ENCODE measurements at regions not wholly inside any gene's neighbourhood (a gene's known extent, or its start where the extent isn't known, plus 50 kb on each side); places are given as distances from the start of the nearest gene placed in this dataset.

DNA sequence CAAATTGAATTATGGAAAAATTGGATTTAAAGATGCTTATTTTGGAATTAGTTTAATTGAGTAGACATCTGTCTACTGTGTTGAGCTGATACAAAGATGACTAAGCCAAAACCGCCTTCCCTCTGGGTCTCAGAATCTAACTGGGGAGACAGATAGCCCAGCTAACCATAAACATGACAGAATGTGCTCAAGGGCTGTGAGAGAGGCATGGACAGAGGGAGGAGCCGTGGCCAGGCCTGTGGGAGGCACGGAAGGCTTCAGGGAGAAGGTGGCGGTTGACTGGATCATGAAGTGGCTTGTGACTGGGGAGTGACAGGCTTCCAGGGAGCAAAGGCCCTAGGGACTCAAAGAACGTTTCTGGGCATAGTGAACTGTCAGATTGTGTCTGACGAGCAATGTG is 74.6 kb downstream of the DACT1 start:
- no peak overlapping the region for H3K4me2 ChIP-seq
- peaks cover 11% of the 10 kb centered on the region for H3K4me1 ChIP-seq
- H4K20me1 ChIP-seq: no peaks in the 10 kb centered on the region
- no peak overlapping the region for H3K9ac ChIP-seq
- H3K27ac ChIP-seq: no peak overlapping the region
- H3K4me3 ChIP-seq: no peak overlapping the region
- TF ChIP-seq Cebpa-rat (IDR thresholded peaks at IDR 0.05): no peak
- no peaks in the 10 kb centered on the region for H3K27me3 ChIP-seq
- H3K9me3 ChIP-seq: no peaks in the 10 kb centered on the region
- H3K36me3 ChIP-seq: no peaks in the 10 kb centered on the region

- no peak overlapping the region for H3K9ac ChIP-seq
- H3K4me2 ChIP-seq: no peak overlapping the region
- no peaks in the 10 kb centered on the region for H4K20me1 ChIP-seq
- H3K4me3 ChIP-seq: no peak overlapping the region
- H3K36me3 ChIP-seq: no peaks in the 10 kb centered on the region
- no peak overlapping the region for H3K27ac ChIP-seq
- no peaks in the 10 kb centered on the region for H3K27me3 ChIP-seq
- H3K9me3 ChIP-seq: no peaks in the 10 kb centered on the region
- peaks cover 14% of the 10 kb centered on the region for H3K4me1 ChIP-seq
- no peak for TF ChIP-seq Cebpa-rat (IDR thresholded peaks at IDR 0.05)
Measured at GRCh38 chr14:58713677-58714076, 75.9 kb downstream of the DACT1 start.

GRCh38 chr14:58716706-58717105 is 78.9 kb downstream of the DACT1 start:
- Histone ChIP-seq H3K36me3 (no peaks in the 10 kb centered on the region), H3K4me2 (no peak overlapping the region; the same call in 1 of the 2 replicates), H3K4me1 (peaks cover 18% of the 10 kb centered on the region), H3K9me3 (no peaks in the 10 kb centered on the region), H3K27me3 (no peaks in the 10 kb centered on the region), H3K9ac (no peak overlapping the region), H3K4me3 (no peak overlapping the region), H4K20me1 (no peaks in the 10 kb centered on the region), H3K27ac (no peak overlapping the region)
- no peak for TF ChIP-seq Cebpa-rat (IDR thresholded peaks at IDR 0.05)

- Histone ChIP-seq H3K27ac (no peak overlapping the region), H3K4me3 (no peak overlapping the region), H4K20me1 (no peaks in the 10 kb centered on the region), H3K9ac (no peak overlapping the region), H3K27me3 (no peaks in the 10 kb centered on the region), H3K4me1 (peaks cover 18% of the 10 kb centered on the region), H3K9me3 (no peaks in the 10 kb centered on the region), H3K4me2 (no peak overlapping the region), H3K36me3 (no peaks in the 10 kb centered on the region)
- TF ChIP-seq Cebpa-rat (IDR thresholded peaks at IDR 0.05): no peak
Measured at GRCh38 chr14:58717211-58717610, 79.4 kb downstream of the DACT1 start.

GRCh38 chr14:58717813-58718212 is 80.1 kb downstream of the DACT1 start:
- no peaks in the 10 kb centered on the region for H3K9me3 ChIP-seq
- no peaks in the 10 kb centered on the region for H3K36me3 ChIP-seq
- peaks cover 18% of the 10 kb centered on the region for H3K4me1 ChIP-seq
- H3K27ac ChIP-seq: no peak overlapping the region
- no peak overlapping the region for H3K4me3 ChIP-seq
- no peak for TF ChIP-seq Cebpa-rat (IDR thresholded peaks at IDR 0.05)
- H3K27me3 ChIP-seq: no peaks in the 10 kb centered on the region
- no peaks in the 10 kb centered on the region for H4K20me1 ChIP-seq
- H3K9ac ChIP-seq: no peak overlapping the region
- H3K4me2 ChIP-seq: no peak overlapping the region

GRCh38 chr14:58718226-58719205 is 80.8 kb downstream of the DACT1 start:
- H3K9me3 ChIP-seq: no peaks in the 10 kb centered on the region
- no peaks in the 10 kb centered on the region for H3K36me3 ChIP-seq
- H3K27me3 ChIP-seq: no peaks in the 10 kb centered on the region
- no peak overlapping the region for H3K9ac ChIP-seq
- no peak for TF ChIP-seq Cebpa-rat (IDR thresholded peaks at IDR 0.05)
- H3K4me3 ChIP-seq: no peak overlapping the region
- no peaks in the 10 kb centered on the region for H4K20me1 ChIP-seq
- peaks cover 18% of the 10 kb centered on the region for H3K4me1 ChIP-seq
- peak overlapping the region; percentile 5; the same call in 1 of the 2 replicates for H3K4me2 ChIP-seq
- no peak overlapping the region for H3K27ac ChIP-seq

DNA sequence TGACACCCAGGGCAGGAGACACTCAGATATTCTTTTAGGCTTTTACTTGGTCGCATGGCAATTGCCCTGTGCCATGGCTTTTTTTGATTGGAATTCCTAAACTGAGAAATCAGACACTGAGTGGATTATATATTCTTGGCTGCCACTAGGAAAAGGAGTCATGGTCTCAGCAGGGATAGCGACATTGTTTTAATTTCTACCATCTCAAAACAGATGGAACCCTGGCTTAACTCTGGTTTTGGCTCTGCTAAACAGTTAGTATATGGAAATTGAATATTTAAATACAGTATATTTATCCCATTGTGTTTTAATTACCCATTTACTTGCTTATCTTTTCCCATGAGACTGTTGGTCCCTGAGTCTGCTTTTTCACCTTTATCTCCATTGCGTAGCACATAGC is 84.0 kb downstream of the DACT1 start:
- Histone ChIP-seq H3K9me3 (no peaks in the 10 kb centered on the region), H3K27me3 (no peaks in the 10 kb centered on the region), H4K20me1 (no peaks in the 10 kb centered on the region), H3K36me3 (no peaks in the 10 kb centered on the region), H3K4me1 (peaks cover 7% of the 10 kb centered on the region; the same call in 1 of the 2 replicates), H3K4me3 (no peak overlapping the region), H3K27ac (no peak overlapping the region), H3K4me2 (no peak overlapping the region), H3K9ac (no peak overlapping the region)
- TF ChIP-seq Cebpa-rat (IDR thresholded peaks at IDR 0.05): no peak

DNA sequence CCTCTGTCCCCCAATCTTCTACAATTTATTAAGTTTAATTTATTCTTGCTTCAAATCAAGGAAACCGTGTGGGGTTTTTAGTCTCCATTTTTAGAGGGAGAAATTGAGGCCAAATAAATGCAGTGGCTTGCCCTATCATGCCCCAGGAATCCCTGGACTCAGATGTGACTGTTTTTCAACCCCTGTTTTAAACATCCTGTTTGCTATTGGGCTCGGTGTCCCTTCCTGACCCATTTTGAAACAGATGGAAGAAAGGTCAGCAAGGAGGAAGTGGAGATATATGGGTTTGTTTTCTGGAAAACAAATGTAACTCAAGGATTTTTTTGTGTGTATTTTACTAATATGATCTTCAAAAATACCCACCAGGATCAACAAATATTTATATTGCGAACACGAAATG is 84.7 kb downstream of the DACT1 start:
- H3K9ac ChIP-seq: no peak overlapping the region
- H3K27ac ChIP-seq: no peak overlapping the region
- no peaks in the 10 kb centered on the region for H3K36me3 ChIP-seq
- H3K4me2 ChIP-seq: no peak overlapping the region
- no peaks in the 10 kb centered on the region for H3K9me3 ChIP-seq
- H4K20me1 ChIP-seq: no peaks in the 10 kb centered on the region
- H3K4me3 ChIP-seq: no peak overlapping the region
- peaks cover 7% of the 10 kb centered on the region; the same call in 1 of the 2 replicates for H3K4me1 ChIP-seq
- no peaks in the 10 kb centered on the region for H3K27me3 ChIP-seq
- no peak for TF ChIP-seq Cebpa-rat (IDR thresholded peaks at IDR 0.05)

GRCh38 chr14:58724206-58724605 is 86.4 kb downstream of the DACT1 start:
- H4K20me1 ChIP-seq: no peaks in the 10 kb centered on the region
- no peaks in the 10 kb centered on the region for H3K36me3 ChIP-seq
- no peak overlapping the region for H3K27ac ChIP-seq
- TF ChIP-seq Cebpa-rat (IDR thresholded peaks at IDR 0.05): no peak
- no peaks in the 10 kb centered on the region for H3K27me3 ChIP-seq
- H3K4me3 ChIP-seq: no peak overlapping the region
- no peak overlapping the region for H3K4me2 ChIP-seq
- H3K9ac ChIP-seq: no peak overlapping the region
- no peaks in the 10 kb centered on the region for H3K9me3 ChIP-seq
- no peaks in the 10 kb centered on the region for H3K4me1 ChIP-seq

GRCh38 chr14:58724702-58725101 is 86.9 kb downstream of the DACT1 start:
- no peaks in the 10 kb centered on the region for H3K27me3 ChIP-seq
- no peaks in the 10 kb centered on the region for H3K9me3 ChIP-seq
- H3K27ac ChIP-seq: no peak overlapping the region
- no peak for TF ChIP-seq Cebpa-rat (IDR thresholded peaks at IDR 0.05)
- no peak overlapping the region for H3K4me3 ChIP-seq
- H4K20me1 ChIP-seq: no peaks in the 10 kb centered on the region
- no peaks in the 10 kb centered on the region for H3K4me1 ChIP-seq
- no peak overlapping the region for H3K9ac ChIP-seq
- H3K36me3 ChIP-seq: no peaks in the 10 kb centered on the region
- no peak overlapping the region for H3K4me2 ChIP-seq
